A204.1 (cell line): ENCODE measurements at regions not wholly inside any gene's neighbourhood (a gene's known extent, or its start where the extent isn't known, plus 50 kb on each side); places are given as distances from the start of the nearest gene placed in this dataset.
A peak's percentile ranks its signal among the peaks of the same experiment; 100 is the strongest.
"Not testable (repeated sequence)": the region's sequence is repeated elsewhere in the genome, so short reads cannot be mapped to it uniquely, and the experiment has no call there.

Source experiments
- FAIRE-seq: peaks from 2 replicates; lab custom pipeline; 2012; peaks lifted over from hg19 to GRCh38; lab: Jason Lieb, UNC

GRCh38 chr7:156029460-156030007 is 217.3 kb upstream of the SHH start:
- no peak for FAIRE-seq

GRCh38 chr7:156028521-156028920 is 216.3 kb upstream of the SHH start:
- no peak for FAIRE-seq

- no peak for FAIRE-seq
Observed at GRCh38 chr7:156027821-156028220, 215.6 kb upstream of the SHH start.

GRCh38 chr7:156026603-156027002 is 214.3 kb upstream of the SHH start:
- no peak for FAIRE-seq

- no peak for FAIRE-seq
Observed at GRCh38 chr7:156026076-156026600, 213.9 kb upstream of the SHH start.

GRCh38 chr7:156025675-156026074 is 213.4 kb upstream of the SHH start:
- no peak for FAIRE-seq

- no peak for FAIRE-seq
Observed at GRCh38 chr7:156024201-156024600, 211.9 kb upstream of the SHH start.

- FAIRE-seq: no peak
Observed at GRCh38 chr7:156022483-156023459, 210.5 kb upstream of the SHH start.

GRCh38 chr7:156021471-156021870 is 209.2 kb upstream of the SHH start:
- FAIRE-seq: no peak

- FAIRE-seq: no peak
Observed at GRCh38 chr7:156020566-156020965, 208.3 kb upstream of the SHH start.

- no peak for FAIRE-seq
Observed at GRCh38 chr7:156019776-156020565, 207.7 kb upstream of the SHH start.

- no peak for FAIRE-seq
Observed at GRCh38 chr7:156019308-156019707, 207.0 kb upstream of the SHH start.

- no peak for FAIRE-seq
Observed at GRCh38 chr7:156017916-156018700, 205.8 kb upstream of the SHH start.

GRCh38 chr7:156017431-156017830 is 205.2 kb upstream of the SHH start:
- FAIRE-seq: no peak

GRCh38 chr7:156015237-156016020 is 203.2 kb upstream of the SHH start:
- no peak for FAIRE-seq

GRCh38 chr7:156014808-156015207 is 202.5 kb upstream of the SHH start:
- no peak for FAIRE-seq

GRCh38 chr7:156014201-156014600 is 201.9 kb upstream of the SHH start:
- no peak for FAIRE-seq

GRCh38 chr7:156012412-156012811 is 200.1 kb upstream of the SHH start:
- no peak for FAIRE-seq

GRCh38 chr7:156009569-156009968 is 197.3 kb upstream of the SHH start:
- FAIRE-seq: peak; percentile 88

- FAIRE-seq: not testable (repeated sequence)
Observed at GRCh38 chr7:156006876-156007275, 194.6 kb upstream of the SHH start.

GRCh38 chr7:156006024-156006423 is 193.8 kb upstream of the SHH start:
- no peak for FAIRE-seq
